Mammary epithelial cell (primary cell): ENCODE measurements at regions not wholly inside any gene's neighbourhood (a gene's known extent, or its start where the extent isn't known, plus 50 kb on each side); places are given as distances from the start of the nearest gene placed in this dataset.

ENCODE experiments used
- EZH2 ChIP-seq: IDR thresholded peaks from 2 replicates; pipeline ENCODE4 v1.6.1; 2012; ENCODE audit warnings: low read length, inconsistent platforms, borderline replicate concordance
- TF ChIP-seq, protein P1 (sequence below), 2 donors: IDR thresholded peaks in 1 of 2; conservative IDR thresholded peaks in 1 of 2; 2 replicates each; pipeline ENCODE4 v1.5.1; 2011 to 2012; ENCODE audit warnings: inconsistent platforms in 2 of 2, low read length in 2 of 2, mild to moderate bottlenecking in 2 of 2, control low read depth in 1 of 2, low read depth in 1 of 2; ENCODE audit not compliant: insufficient read depth in 1 of 2; ENCODE audit errors: extremely low read depth in 1 of 2

DNA sequence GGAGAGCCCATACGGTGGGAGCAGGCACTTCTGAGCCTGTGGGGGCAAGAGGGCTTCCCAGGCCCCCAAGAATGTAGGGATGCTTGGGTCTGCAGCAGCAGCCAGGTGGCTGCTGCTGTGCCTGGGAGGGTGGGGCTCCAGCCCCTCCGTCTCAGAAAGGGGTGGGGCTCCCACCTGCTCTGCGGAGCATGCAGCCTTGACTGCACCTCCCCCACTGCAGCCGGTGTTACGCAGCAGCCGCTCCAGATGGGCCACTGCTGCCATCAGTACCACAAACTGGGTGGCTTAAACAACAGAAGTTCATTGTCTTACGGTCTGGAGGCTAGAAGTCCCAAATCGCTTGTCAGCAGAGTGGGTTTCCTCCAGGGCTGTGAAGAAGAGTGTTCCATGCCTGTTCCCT is 365.5 kb downstream of the TMEM38B start:
- TF ChIP-seq, protein P1, sequence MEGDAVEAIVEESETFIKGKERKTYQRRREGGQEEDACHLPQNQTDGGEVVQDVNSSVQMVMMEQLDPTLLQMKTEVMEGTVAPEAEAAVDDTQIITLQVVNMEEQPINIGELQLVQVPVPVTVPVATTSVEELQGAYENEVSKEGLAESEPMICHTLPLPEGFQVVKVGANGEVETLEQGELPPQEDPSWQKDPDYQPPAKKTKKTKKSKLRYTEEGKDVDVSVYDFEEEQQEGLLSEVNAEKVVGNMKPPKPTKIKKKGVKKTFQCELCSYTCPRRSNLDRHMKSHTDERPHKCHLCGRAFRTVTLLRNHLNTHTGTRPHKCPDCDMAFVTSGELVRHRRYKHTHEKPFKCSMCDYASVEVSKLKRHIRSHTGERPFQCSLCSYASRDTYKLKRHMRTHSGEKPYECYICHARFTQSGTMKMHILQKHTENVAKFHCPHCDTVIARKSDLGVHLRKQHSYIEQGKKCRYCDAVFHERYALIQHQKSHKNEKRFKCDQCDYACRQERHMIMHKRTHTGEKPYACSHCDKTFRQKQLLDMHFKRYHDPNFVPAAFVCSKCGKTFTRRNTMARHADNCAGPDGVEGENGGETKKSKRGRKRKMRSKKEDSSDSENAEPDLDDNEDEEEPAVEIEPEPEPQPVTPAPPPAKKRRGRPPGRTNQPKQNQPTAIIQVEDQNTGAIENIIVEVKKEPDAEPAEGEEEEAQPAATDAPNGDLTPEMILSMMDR (conservative IDR thresholded peaks at IDR 0.05 in 1 of 2, IDR thresholded peaks at IDR 0.05 in 1 of 2; ENCODE audit: extremely low read depth in 1 of 2, insufficient read depth in 1 of 2, low read depth in 1 of 2, low read length in 2 of 2): no peak
- TF ChIP-seq EZH2: no peak
